Stimulated activated CD4-positive, alpha-beta T cell treated with anti-CD3 and anti-CD28 coated beads, Interleukin-12 subunit alpha, Interleukin-12 subunit beta, amount 100 ng/mL, for 24 hours (primary cell): ENCODE measurements at regions not wholly inside any gene's neighbourhood (a gene's known extent, or its start where the extent isn't known, plus 50 kb on each side); places are given as distances from the start of the nearest gene placed in this dataset.
A peak's percentile ranks its signal among the peaks of the same experiment; 100 is the strongest.
"Not testable (repeated sequence)": the region's sequence is repeated elsewhere in the genome, so short reads cannot be mapped to it uniquely, and the experiment has no call there.

ENCODE experiments used
- DNase-seq, 2 experiments: peaks; one replicate each; pipeline ENCODE4 v3.0.0-alpha.2; 2020; ENCODE audit warnings: low read depth in 2 of 2

DNA sequence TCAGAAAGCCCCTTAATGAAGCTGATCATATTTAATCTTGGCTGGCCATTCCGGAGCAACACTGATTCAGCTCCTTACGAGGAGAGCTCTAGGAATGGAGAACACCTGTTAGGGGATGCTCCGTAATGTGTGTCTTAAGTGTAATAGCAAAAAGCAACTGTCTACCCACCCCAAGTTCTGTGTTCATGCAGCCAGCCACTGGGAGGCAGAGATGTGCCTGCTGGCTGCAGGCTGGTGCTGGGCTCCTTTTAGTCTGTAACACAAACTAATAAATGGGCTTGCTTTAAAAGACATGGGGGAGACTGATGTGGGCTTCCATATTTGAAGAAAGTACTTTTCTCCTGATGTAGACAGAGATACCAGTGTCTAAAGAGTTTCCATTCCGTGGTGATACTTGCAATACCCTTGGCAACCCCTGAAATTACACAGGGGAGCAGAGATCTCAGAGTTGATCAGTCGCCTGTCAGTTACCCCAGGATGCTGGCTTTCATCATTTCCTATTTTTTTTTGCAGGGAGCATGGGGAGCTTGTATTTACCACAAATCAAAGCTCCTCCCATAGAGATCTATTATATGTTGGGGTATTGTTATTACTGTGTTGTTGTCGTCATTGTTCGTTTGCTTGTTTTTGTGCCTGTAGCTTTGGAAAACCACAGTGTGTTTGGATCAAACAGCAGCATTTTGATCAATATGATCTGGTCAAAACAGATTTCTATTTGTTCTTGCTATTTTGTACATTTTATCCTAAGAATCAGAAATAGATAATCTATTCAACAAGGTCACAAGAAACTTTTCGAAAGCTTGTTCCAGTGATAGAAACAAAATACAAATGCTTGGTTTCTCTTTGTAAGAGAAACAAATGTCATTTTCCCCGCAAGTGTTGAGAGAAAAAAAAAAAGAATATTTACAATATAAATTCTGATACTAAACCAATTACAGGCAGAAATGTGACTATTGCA lies 65.8 kb downstream of the MTX3 start:
- DNase-seq, result no peak

- no peak for DNase-seq
Observed at GRCh38 chr5:79923431-79923830, 67.6 kb downstream of the MTX3 start.

DNA sequence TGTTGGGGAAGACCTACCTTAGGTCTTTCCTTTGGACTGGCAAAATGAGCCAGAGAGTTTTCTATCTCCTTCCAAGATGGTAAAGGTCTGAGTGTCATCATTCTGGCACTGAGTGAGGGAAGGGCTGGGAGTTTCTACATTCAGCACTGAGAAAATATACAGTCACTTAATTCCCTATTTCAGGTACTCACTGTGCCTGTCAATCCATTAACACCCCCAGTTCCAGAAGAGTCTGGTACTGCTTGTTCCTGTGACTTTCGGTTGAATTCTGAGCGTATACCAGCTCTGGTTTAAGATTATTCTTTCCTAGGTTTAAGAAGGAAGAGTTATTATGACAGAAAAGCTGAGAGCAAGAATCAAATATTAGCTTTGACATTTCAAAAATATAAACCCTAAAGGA lies 68.4 kb downstream of the MTX3 start:
- DNase-seq, result no peak

- DNase-seq, result not testable (repeated sequence)
Observed at GRCh38 chr5:79907452-79907851, 83.6 kb downstream of the MTX3 start.

- not testable (repeated sequence) for DNase-seq
Observed at GRCh38 chr5:79902571-79902970, 88.5 kb downstream of the MTX3 start.

DNA sequence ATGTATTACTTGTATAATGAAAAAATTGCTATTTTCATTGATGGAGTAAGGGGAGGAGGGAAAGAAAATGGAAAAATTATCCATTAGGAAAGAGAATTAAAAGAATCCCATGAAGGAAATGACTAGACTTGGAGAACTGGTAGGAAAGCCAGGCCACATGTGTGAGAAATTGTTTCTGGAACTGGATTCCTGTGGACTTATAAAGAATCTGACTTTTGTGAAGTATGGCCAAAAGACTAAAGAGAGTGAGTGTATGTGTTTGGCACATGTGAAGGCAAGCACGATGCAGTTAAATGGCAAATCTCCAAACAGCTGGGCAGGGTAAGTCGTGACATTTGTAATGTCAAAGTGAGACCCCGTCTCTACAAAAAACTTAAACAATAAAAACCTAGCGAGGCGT lies 89.4 kb downstream of the MTX3 start:
- DNase-seq, result no peak

GRCh38 chr5:79898611-79899010 lies 92.5 kb downstream of the MTX3 start:
- DNase-seq, result no peak

DNA sequence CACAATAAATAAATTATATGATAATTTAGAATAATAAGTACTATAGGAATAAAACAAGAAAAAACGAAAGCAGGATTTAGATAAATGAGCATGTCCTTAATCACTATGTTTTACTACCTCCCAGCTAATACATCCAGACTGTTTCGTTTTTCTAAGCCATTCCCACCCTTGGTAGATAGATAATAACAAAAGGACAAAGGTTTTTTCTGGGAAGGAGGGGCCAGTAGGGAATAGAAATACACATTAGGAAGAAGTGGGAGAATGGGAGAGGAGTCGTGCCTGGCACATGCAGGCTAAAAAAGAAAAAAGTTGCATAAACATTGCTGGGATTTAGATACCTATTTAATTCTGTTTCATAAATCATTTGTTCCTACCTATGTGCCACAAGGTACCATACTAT lies 97.1 kb downstream of the MTX3 start:
- DNase-seq, result no peak

DNA sequence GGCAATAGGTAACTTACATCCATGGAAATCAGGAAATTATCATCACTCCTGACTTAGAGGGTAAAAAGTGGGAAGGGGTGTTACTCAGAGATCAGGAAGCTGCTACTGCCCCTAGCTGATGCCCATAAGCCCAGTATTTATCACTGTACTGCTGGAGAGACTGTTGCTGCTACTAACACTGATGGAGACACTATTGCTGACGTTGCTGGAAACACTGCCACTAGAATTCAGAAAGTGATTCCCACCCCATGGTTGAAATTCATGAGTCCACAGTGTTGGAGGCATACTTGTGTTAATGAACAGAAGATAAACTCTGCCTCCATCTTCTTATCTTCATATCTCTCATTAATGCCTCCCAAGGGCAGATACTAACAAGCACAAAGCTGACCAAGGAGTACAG lies 97.6 kb downstream of the MTX3 start:
- no peak for DNase-seq

DNA sequence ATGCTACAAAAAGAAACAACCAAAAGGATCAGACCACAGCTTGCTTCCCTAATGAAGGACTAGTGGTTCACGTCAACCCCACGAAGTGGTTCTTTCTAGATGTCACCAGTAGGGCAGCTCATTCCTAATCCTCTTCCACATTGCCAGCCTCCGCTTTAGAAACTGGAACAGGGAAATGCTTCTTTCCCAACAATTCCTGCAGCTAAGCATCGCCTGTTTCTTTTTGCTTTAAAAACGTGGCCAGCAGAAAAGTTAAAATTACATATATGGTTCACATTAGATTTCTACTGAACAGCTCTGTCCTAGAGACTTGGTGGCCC lies 100.2 kb downstream of the MTX3 start:
- DNase-seq, result no peak

GRCh38 chr5:79890119-79890929 lies 100.7 kb downstream of the MTX3 start:
- DNase-seq, result no peak

DNA sequence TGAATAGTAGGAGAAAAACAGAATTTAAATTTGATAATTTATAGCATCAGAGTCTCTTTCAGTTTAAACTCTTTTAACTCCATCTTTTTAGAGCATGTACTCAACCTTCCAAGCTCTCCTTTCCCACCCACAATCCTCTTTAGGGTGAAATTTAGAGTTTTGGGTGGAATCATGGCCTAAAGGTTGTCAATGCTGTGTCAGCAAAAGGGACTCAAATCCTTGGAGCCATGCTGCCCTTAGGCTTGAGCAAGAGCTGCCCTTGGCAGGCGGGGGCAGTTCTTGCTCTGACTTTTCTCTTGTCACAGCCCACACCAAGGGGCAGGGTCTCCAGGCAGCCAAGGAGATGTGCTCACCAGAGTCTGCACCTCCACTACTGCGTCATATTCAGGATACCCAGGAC lies 102.4 kb downstream of the MTX3 start:
- no peak for DNase-seq

DNA sequence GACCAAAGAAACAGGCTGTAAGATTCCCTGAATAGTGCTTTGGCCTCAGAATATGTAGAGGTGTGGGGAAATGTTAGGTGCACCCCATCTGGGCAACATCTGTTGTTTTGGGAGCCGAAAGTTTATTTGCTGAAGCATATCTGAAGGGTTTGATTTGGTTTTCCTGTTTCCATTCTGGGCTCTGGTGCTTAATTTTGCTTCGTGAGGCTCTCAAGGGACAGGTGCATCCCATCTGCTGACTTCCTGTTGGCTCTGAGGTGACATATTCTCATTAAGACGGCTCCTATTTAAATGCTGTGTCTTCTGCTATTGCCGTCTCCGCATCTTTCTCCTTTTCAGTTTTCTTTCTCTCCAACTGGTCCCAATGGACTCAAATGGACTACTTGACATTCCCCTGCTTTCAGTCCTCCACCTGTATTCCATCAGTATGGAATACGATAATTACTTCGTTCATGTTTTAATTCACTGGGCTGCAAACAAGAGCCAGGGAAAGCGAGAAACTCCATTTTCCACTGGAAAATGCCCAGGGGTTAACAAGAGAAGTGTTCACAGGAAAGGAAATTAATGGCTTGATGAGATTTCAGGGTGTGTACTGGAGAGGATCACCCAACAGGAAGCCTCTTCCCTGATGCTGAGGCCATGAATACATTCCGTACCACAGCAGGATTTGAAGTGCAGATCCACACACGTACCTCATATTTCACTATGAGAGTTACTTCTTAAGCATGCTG lies 104.0 kb downstream of the MTX3 start:
- DNase-seq, result no peak

DNA sequence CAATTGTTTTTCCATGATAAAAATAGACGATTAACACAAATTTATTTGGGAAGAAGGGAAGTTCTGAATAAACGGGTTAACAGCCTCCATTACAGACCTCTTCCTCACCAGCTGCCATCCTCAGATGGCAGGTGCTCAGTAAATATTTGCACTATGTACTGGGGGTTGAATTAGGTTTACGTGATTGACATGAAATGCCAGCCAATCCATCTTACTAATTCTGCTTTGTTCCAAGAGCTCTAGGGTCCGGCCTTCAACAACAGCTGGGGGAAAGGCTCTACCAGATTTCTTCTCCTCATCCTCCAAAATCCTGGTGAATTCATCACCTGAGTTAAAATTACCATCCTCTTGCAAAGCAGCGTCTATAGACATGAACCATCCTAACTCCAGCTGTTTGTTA lies 104.6 kb downstream of the MTX3 start:
- DNase-seq, result no peak

DNA sequence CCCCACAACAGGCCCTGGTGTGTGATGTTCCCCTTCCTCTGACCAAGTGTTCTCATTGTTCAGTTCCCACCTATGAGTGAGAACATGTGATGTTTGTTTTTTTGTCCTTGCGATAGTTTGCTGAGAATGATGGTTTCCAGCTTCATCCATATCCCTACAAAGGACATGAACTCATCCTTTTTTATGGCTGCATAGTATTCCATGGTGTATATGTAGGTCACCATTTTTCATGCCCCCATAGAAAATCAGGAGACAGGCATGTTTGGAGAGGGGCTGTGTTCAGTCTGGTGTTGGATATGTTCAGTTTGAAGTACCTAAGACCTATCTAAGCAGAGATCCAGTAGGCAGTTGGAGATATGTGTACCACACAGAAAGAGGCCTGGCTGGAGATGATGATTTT lies 111.2 kb downstream of the MTX3 start:
- not testable (repeated sequence) for DNase-seq

GRCh38 chr5:79878721-79879336 lies 112.2 kb downstream of the MTX3 start:
- peak in 1 of 2 experiments; percentile 37 for DNase-seq

- DNase-seq, result no peak
Observed at GRCh38 chr5:79878136-79878679, 112.9 kb downstream of the MTX3 start.

- no peak for DNase-seq
Observed at GRCh38 chr5:79876456-79876855, 114.6 kb downstream of the MTX3 start.

DNA sequence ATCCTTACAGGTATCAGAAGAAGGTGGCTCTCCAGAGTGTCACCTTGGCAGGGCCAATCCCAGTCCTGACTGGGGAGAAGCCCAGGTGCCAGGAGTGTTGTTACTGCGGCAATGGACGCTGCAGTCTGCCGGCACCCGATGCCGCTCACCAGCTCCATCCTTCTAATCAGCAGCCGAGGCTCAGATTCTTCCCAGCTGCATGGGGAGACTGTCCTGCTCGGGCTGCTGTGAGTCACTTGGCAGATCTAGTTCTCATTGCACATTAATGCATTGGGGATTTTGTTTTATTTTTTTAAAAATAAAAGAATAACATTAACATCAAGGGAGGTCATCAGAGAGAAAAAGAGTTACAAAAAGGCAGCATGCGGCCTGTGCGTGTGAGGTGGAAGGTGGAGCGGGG lies 115.8 kb downstream of the MTX3 start:
- DNase-seq, result no peak

- no peak for DNase-seq
Observed at GRCh38 chr5:79873187-79873586, 117.9 kb downstream of the MTX3 start.

DNA sequence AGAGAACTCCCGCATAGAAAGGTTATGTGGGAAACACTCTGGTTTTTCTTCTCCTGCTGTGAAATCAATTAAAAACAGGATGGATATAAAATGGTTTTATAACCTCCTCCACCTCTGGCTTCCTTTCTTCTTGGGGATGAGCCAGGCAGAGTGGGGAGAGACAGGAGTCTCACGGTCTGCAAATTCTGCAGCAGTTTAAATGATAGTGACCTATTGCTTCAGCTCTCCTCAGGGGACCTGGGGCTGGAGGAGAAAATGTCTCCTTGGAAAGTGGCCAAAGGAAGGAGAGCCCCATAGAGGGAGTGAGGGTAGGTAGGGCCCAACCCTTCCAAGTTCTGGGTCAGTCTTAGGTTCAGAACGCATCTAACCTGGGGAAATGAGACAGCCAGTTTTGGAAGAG lies 118.8 kb downstream of the MTX3 start:
- no peak for DNase-seq
